IMR-90 (cell line): ENCODE measurements at regions not wholly inside any gene's neighbourhood (a gene's known extent, or its start where the extent isn't known, plus 50 kb on each side); places are given as distances from the start of the nearest gene placed in this dataset.

Experiments used
- ATAC-seq: fragments of 200-7000 bp; cut with Tn5 transposase; 2 replicates; pipeline ENCODE4 v1.9.1; 2020; ENCODE audit warnings: low read depth, mild to moderate bottlenecking, moderate library complexity
- BruUV-seq: library from RNA; stranded (reverse); fragments of 400-500 nt; replicated peaks from 2 replicates; lab custom pipeline; 2021; lab: Mats Ljungman, UMichigan
- CTCF ChIA-PET: fragments of 300-600 bp; formaldehyde crosslinking; extraction: SDS; loops from one replicate; lab custom pipeline; 2021; ENCODE audit warnings: antibody characterized with exemption; lab: Yijun Ruan, JAX
- POLR2A ChIA-PET: fragments of 300-600 bp; sonication (Branson Sonifier 250); formaldehyde crosslinking; loops from one replicate; lab custom pipeline; 2022; ENCODE audit warnings: antibody characterized with exemption; ENCODE audit not compliant: unreplicated experiment; lab: Charles Lee
- DNase-seq: peaks from one replicate; pipeline ENCODE4 v3.0.0; 2013
- H2AFZ ChIP-seq: replicated peaks from 2 replicates; pipeline ENCODE3; 2013; ENCODE audit warnings: low read length, mild to moderate bottlenecking; ENCODE audit not compliant: poor library complexity
- H2AK5ac ChIP-seq: 2 replicates; pipeline ENCODE4 v1.6.1; 2013; ENCODE audit warnings: low read depth, low read length, inconsistent platforms
- H2AK9ac ChIP-seq: replicated peaks from 2 replicates; pipeline ENCODE3; 2013; ENCODE audit warnings: mild to moderate bottlenecking, low read depth, low read length, moderate library complexity; ENCODE audit not compliant: poor library complexity
- H2BK120ac ChIP-seq: 2 replicates; pipeline ENCODE4 v1.6.1; 2013; ENCODE audit warnings: low read depth, low read length, inconsistent platforms
- H2BK15ac ChIP-seq: 3 replicates; pipeline ENCODE4 v1.6.1; 2013; ENCODE audit warnings: low read depth, low read length, inconsistent platforms
- H2BK20ac ChIP-seq: 2 replicates; pipeline ENCODE4 v1.6.1; 2013; ENCODE audit warnings: low read depth, mild to moderate bottlenecking, inconsistent platforms, low read length, moderate library complexity
- H2BK5ac ChIP-seq: 2 replicates; pipeline ENCODE4 v1.6.1; 2013; ENCODE audit warnings: mild to moderate bottlenecking, low read depth, low read length, inconsistent platforms; ENCODE audit not compliant: poor library complexity, severe bottlenecking
- H3K14ac ChIP-seq: replicated peaks from 2 replicates; pipeline ENCODE4 v1.6.1; 2013; ENCODE audit warnings: low read depth, low read length, inconsistent platforms
- H3K18ac ChIP-seq: 2 replicates; pipeline ENCODE4 v1.6.1; 2013; ENCODE audit warnings: low read depth, low read length, control low read depth
- H3K23ac ChIP-seq: 2 replicates; pipeline ENCODE4 v1.6.1; 2013; ENCODE audit warnings: low read depth, low read length, inconsistent platforms
- H3K27ac ChIP-seq: 2 replicates; pipeline ENCODE4 v1.5.1; 2013; ENCODE audit warnings: mild to moderate bottlenecking, control low read depth, low read length; ENCODE audit not compliant: insufficient read depth
- H3K27me3 ChIP-seq: 2 replicates; pipeline ENCODE4 v1.6.1; 2013; ENCODE audit warnings: low read length; ENCODE audit not compliant: control insufficient read depth, insufficient read depth
- H3K36me3 ChIP-seq: 2 replicates; pipeline ENCODE4 v1.6.1; 2013; ENCODE audit warnings: low read length, mixed read lengths; ENCODE audit not compliant: control insufficient read depth, insufficient read depth
- H3K4ac ChIP-seq: 2 replicates; pipeline ENCODE4 v1.6.1; 2013; ENCODE audit warnings: low read depth, low read length, inconsistent platforms
- H3K4me1 ChIP-seq: 2 replicates; pipeline ENCODE4 v1.6.1; 2013; ENCODE audit warnings: low read length, mixed read lengths; ENCODE audit not compliant: control insufficient read depth, insufficient read depth
- H3K4me2 ChIP-seq: 2 replicates; pipeline ENCODE4 v1.6.1; 2013; ENCODE audit warnings: low read depth, mild to moderate bottlenecking, control low read depth, low read length, moderate library complexity
- H3K4me3 ChIP-seq: 2 replicates; pipeline ENCODE4 v1.5.1; 2013; ENCODE audit warnings: low read depth, mild to moderate bottlenecking, control low read depth, low read length, moderate library complexity; ENCODE audit not compliant: insufficient read depth
- H3K56ac ChIP-seq: 2 replicates; pipeline ENCODE4 v1.6.1; 2013; ENCODE audit warnings: low read length, inconsistent platforms; ENCODE audit not compliant: insufficient read depth; ENCODE audit errors: extremely low read depth
- H3K79me1 ChIP-seq, 2 experiments: 2 replicates each; pipeline ENCODE4 v1.6.1; 2013; ENCODE audit warnings: low read length in 2 of 2, inconsistent platforms in 1 of 2, low read depth in 1 of 2
- H3K9ac ChIP-seq: 2 replicates; pipeline ENCODE4 v1.6.1; 2013; ENCODE audit warnings: low read depth, low read length, control low read depth
- H3K9me1 ChIP-seq: 2 replicates; pipeline ENCODE4 v1.6.1; 2013; ENCODE audit warnings: low read length, inconsistent platforms; ENCODE audit not compliant: insufficient read depth
- H3K9me3 ChIP-seq: 2 replicates; pipeline ENCODE4 v1.6.1; 2013; ENCODE audit warnings: low read length; ENCODE audit not compliant: control insufficient read depth, insufficient read depth
- H4K20me1 ChIP-seq: 2 replicates; pipeline ENCODE4 v1.6.1; 2013; ENCODE audit warnings: low read length, inconsistent platforms; ENCODE audit not compliant: insufficient read depth
- H4K5ac ChIP-seq: 2 replicates; pipeline ENCODE4 v1.6.1; 2013; ENCODE audit warnings: mild to moderate bottlenecking, low read depth, low read length, control low read depth
- H4K8ac ChIP-seq, 2 experiments: 2 replicates each; pipeline ENCODE4 v1.6.1; 2013; ENCODE audit warnings: low read depth in 2 of 2, low read length in 2 of 2, control low read depth in 1 of 2, inconsistent platforms in 1 of 2
- H4K91ac ChIP-seq: 2 replicates; pipeline ENCODE4 v1.6.1; 2013; ENCODE audit warnings: low read depth, low read length, inconsistent platforms; ENCODE audit not compliant: insufficient read depth
- BHLHE40 ChIP-seq: fragments of 150-350 bp; IDR thresholded peaks from 2 replicates; pipeline ENCODE4 v1.6.1; 2016; ENCODE audit warnings: mild to moderate bottlenecking, low read depth, low read length
- CEBPB ChIP-seq: IDR thresholded peaks from 2 replicates; pipeline ENCODE4 v1.6.1; 2012; ENCODE audit warnings: low read depth, low read length, improper control_type of control experiment
- CHD1 ChIP-seq: IDR thresholded peaks from 2 replicates; pipeline ENCODE4 v1.6.1; 2012; ENCODE audit warnings: low read depth, low read length, improper control_type of control experiment
- FOS ChIP-seq: fragments of 150-350 bp; IDR thresholded peaks from 2 replicates; pipeline ENCODE4 v1.6.1; 2016; ENCODE audit warnings: low read depth, low read length
- MAFK ChIP-seq: IDR thresholded peaks from 2 replicates; pipeline ENCODE4 v1.6.1; 2012; ENCODE audit warnings: low read depth, low read length, improper control_type of control experiment
- MAZ ChIP-seq: IDR thresholded peaks from 2 replicates; pipeline ENCODE4 v1.6.1; 2012; ENCODE audit warnings: low read depth, mild to moderate bottlenecking, low read length, improper control_type of control experiment, moderate library complexity, borderline replicate concordance
- MXI1 ChIP-seq: IDR thresholded peaks from 2 replicates; pipeline ENCODE4 v1.6.1; 2012; ENCODE audit warnings: low read depth, mild to moderate bottlenecking, low read length, moderate library complexity, borderline replicate concordance
- NFE2L2 ChIP-seq: fragments of 150-350 bp; IDR thresholded peaks from 2 replicates; pipeline ENCODE4 v1.6.1; 2016; ENCODE audit warnings: low read depth, mild to moderate bottlenecking, low read length
- POLR2A ChIP-seq: IDR thresholded peaks from 2 replicates; pipeline ENCODE4 v1.6.1; 2012; ENCODE audit warnings: mild to moderate bottlenecking, low read depth, low read length
- RAD21 ChIP-seq: IDR thresholded peaks from 2 replicates; pipeline ENCODE4 v1.6.1; 2012; ENCODE audit warnings: low read length, improper control_type of control experiment
- RCOR1 ChIP-seq: IDR thresholded peaks from 2 replicates; pipeline ENCODE4 v1.6.1; 2012; ENCODE audit warnings: mild to moderate bottlenecking, low read length, improper control_type of control experiment; ENCODE audit not compliant: insufficient replicate concordance
- RFX5 ChIP-seq: IDR thresholded peaks from 2 replicates; pipeline ENCODE4 v1.8.0; 2012; ENCODE audit warnings: low read depth, mild to moderate bottlenecking, low read length, moderate library complexity
- SMC3 ChIP-seq: fragments of 150-350 bp; IDR thresholded peaks from 2 replicates; pipeline ENCODE4 v1.6.1; 2016; ENCODE audit warnings: low read depth, mild to moderate bottlenecking, antibody characterized with exemption, low read length, moderate library complexity
- WGBS, 2 experiments: methylation state at CpG; one replicate each; pipeline versions ENCODE4 v1.1.5 to v1.1.7; 2013; ENCODE audit warnings: missing lambda C conversion rate in 2 of 2; ENCODE audit not compliant: insufficient read length in 1 of 2; ENCODE audit errors: extremely low coverage in 2 of 2; 5-methylcytosine and 5-hydroxymethylcytosine counted together
- dilution Hi-C: fragments of 300-500 bp; cut with HindIII; formaldehyde crosslinking; loops from one replicate; pipeline ENCODE4 v1.14.3; 2018; ENCODE audit warnings: low sequenced_read_pairs; ENCODE audit not compliant: unreplicated experiment
- in situ Hi-C: fragments of 300-500 bp; cut with MboI; formaldehyde crosslinking; loops from 3 replicates; pipeline ENCODE4 v1.14.3; 2019; ENCODE audit warnings: low sequenced_read_pairs, inconsistent platforms, mixed read lengths
- intact Hi-C: fragments of 100-400 bp; cut with micrococcal nuclease; formaldehyde crosslinking; loops from 2 replicates; pipeline ENCODE4 v1.10.0; 2022
- TF ChIP-seq, protein P1 (sequence below): conservative IDR thresholded peaks from 2 replicates; pipeline ENCODE4 v1.5.1; 2012; ENCODE audit warnings: mild to moderate bottlenecking, low read depth, low read length, improper control_type of control experiment
- TF ChIP-seq, protein P2 (sequence below): fragments of 150-350 bp; IDR thresholded peaks from 2 replicates; pipeline ENCODE4 v1.6.1; 2017; ENCODE audit warnings: mild to moderate bottlenecking, antibody characterized with exemption, low read length, low read depth
- TF ChIP-seq, protein P3 (sequence below): fragments of 150-350 bp; IDR thresholded peaks from 2 replicates; pipeline ENCODE4 v1.6.1; 2016; ENCODE audit warnings: low read depth, mild to moderate bottlenecking, low read length, moderate library complexity, borderline replicate concordance

DNA sequence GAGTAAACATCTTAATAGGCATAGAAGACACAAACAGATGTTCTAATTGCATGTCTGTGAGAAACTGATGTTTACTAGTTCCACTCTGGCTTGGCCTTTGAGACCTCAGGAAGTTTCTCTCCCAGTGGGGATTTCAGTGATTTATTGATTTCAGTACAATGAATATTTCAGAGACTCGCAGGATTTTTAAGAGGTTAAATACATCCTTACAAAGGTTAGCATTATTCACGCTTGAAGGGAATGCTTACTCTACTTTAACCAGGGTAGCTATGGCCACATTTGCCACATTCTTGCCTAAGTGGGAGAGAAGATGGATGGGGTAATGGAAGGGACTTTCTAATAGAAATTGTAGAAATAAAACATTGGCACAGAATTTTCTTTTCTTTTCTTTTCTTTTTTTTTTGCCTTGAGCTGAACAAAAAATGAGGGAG is 480.1 kb downstream of the SPRY1 start:
- Histone ChIP-seq H2AK9ac (no peak overlapping the region), H3K9me1 (no peaks in the 10 kb centered on the region), H3K27me3 (no peaks in the 10 kb centered on the region), H4K91ac (no peak overlapping the region), H3K18ac (no peak overlapping the region), H2BK5ac (no peak overlapping the region), H3K14ac (no peak overlapping the region), H4K5ac (no peak overlapping the region), H2AFZ (no peak overlapping the region), H3K36me3 (no peaks in the 10 kb centered on the region), H3K56ac (no peak overlapping the region), H3K9ac (no peak overlapping the region), H2AK5ac (no peak overlapping the region), H3K23ac (no peak overlapping the region), H2BK120ac (no peak overlapping the region), H3K4me2 (no peak overlapping the region), H4K8ac (no peak overlapping the region), H2BK15ac (no peak overlapping the region), H3K27ac (no peak overlapping the region), H4K20me1 (no peaks in the 10 kb centered on the region), H2BK20ac (no peak overlapping the region), H3K79me1 (no peaks in the 10 kb centered on the region), H3K4me3 (no peak overlapping the region), H3K9me3 (no peaks in the 10 kb centered on the region), H3K4ac (no peak overlapping the region), H3K4me1 (no peaks in the 10 kb centered on the region)
- dilution Hi-C loops (no loop called here), in situ Hi-C loops (no loop called here), intact Hi-C loops (no loop called here)
- TF ChIP-seq NFE2L2, result no peak
- TF ChIP-seq, protein P1, sequence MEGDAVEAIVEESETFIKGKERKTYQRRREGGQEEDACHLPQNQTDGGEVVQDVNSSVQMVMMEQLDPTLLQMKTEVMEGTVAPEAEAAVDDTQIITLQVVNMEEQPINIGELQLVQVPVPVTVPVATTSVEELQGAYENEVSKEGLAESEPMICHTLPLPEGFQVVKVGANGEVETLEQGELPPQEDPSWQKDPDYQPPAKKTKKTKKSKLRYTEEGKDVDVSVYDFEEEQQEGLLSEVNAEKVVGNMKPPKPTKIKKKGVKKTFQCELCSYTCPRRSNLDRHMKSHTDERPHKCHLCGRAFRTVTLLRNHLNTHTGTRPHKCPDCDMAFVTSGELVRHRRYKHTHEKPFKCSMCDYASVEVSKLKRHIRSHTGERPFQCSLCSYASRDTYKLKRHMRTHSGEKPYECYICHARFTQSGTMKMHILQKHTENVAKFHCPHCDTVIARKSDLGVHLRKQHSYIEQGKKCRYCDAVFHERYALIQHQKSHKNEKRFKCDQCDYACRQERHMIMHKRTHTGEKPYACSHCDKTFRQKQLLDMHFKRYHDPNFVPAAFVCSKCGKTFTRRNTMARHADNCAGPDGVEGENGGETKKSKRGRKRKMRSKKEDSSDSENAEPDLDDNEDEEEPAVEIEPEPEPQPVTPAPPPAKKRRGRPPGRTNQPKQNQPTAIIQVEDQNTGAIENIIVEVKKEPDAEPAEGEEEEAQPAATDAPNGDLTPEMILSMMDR, result no peak
- no peak for TF ChIP-seq RFX5
- no peak for TF ChIP-seq SMC3
- no peak for TF ChIP-seq CEBPB
- no peak for TF ChIP-seq RAD21
- no peak for TF ChIP-seq MAFK
- TF ChIP-seq, protein P2, sequence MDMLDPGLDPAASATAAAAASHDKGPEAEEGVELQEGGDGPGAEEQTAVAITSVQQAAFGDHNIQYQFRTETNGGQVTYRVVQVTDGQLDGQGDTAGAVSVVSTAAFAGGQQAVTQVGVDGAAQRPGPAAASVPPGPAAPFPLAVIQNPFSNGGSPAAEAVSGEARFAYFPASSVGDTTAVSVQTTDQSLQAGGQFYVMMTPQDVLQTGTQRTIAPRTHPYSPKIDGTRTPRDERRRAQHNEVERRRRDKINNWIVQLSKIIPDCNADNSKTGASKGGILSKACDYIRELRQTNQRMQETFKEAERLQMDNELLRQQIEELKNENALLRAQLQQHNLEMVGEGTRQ, result no peak
- TF ChIP-seq, protein P3, sequence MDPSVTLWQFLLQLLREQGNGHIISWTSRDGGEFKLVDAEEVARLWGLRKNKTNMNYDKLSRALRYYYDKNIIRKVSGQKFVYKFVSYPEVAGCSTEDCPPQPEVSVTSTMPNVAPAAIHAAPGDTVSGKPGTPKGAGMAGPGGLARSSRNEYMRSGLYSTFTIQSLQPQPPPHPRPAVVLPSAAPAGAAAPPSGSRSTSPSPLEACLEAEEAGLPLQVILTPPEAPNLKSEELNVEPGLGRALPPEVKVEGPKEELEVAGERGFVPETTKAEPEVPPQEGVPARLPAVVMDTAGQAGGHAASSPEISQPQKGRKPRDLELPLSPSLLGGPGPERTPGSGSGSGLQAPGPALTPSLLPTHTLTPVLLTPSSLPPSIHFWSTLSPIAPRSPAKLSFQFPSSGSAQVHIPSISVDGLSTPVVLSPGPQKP, result no peak
- no peak for TF ChIP-seq FOS
- TF ChIP-seq POLR2A, result no peak
- TF ChIP-seq RCOR1, result no peak
- TF ChIP-seq MXI1, result no peak
- no peak for TF ChIP-seq MAZ
- TF ChIP-seq CHD1, result no peak
- TF ChIP-seq BHLHE40, result no peak
- CTCF ChIA-PET, result no interaction called here
- ATAC-seq (no peak), DNase-seq (no peak)
- WGBS, 2 experiments, result no CpG with 5 or more reads among the region's 2 CpGs
- POLR2A ChIA-PET, result no interaction called here
- no TSS peak for BruUV-seq
